Lower leg skin (tissue), 3 donors: ENCODE measurements at regions not wholly inside any gene's neighbourhood (a gene's known extent, or its start where the extent isn't known, plus 50 kb on each side); places are given as distances from the start of the nearest gene placed in this dataset.

Source experiments
- POLR2A ChIP-seq, 2 donors: fragments of 450-650 bp; IDR thresholded peaks; one replicate each; pipeline ENCODE4 v1.6.1; 2016 to 2017; ENCODE audit warnings: antibody characterized with exemption in 2 of 2, mild to moderate bottlenecking in 1 of 2, moderate library complexity in 1 of 2
- TF ChIP-seq, protein P1 (sequence below), 3 donors: fragments of 450-650 bp; IDR thresholded peaks; one replicate each; pipeline ENCODE4 v1.5.1; 2016; ENCODE audit warnings: antibody characterized with exemption in 3 of 3, mild to moderate bottlenecking in 3 of 3, moderate library complexity in 2 of 3

DNA sequence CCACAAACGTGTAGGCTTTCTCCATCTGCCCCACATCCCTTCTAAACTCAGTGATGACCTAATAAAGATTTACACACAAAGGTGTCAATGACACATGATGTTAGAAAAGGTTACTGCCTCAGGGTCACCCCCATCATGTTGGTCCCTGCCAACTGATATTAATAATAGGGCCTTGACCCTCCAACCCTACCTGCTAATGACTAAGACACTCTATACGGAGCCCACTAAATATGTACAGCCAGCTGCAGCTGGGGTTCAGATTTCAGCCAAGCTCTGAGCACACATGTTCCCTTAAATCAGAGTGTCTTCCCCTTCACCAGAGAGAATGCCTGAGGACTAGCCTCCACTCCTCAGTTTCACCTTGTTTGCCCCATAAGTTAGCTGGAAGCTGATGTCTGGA, 67.4 kb upstream of the SNRPB2 start:
- TF ChIP-seq, protein P1, sequence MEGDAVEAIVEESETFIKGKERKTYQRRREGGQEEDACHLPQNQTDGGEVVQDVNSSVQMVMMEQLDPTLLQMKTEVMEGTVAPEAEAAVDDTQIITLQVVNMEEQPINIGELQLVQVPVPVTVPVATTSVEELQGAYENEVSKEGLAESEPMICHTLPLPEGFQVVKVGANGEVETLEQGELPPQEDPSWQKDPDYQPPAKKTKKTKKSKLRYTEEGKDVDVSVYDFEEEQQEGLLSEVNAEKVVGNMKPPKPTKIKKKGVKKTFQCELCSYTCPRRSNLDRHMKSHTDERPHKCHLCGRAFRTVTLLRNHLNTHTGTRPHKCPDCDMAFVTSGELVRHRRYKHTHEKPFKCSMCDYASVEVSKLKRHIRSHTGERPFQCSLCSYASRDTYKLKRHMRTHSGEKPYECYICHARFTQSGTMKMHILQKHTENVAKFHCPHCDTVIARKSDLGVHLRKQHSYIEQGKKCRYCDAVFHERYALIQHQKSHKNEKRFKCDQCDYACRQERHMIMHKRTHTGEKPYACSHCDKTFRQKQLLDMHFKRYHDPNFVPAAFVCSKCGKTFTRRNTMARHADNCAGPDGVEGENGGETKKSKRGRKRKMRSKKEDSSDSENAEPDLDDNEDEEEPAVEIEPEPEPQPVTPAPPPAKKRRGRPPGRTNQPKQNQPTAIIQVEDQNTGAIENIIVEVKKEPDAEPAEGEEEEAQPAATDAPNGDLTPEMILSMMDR (IDR thresholded peaks at IDR 0.05), result no peak
- TF ChIP-seq POLR2A (IDR thresholded peaks at IDR 0.05), result no peak
